Panc1 (cell line): ENCODE measurements at regions not wholly inside any gene's neighbourhood (a gene's known extent, or its start where the extent isn't known, plus 50 kb on each side); places are given as distances from the start of the nearest gene placed in this dataset.

Experiments used
- ATAC-seq: fragments of 200-7000 bp; cut with Tn5 transposase; 2 replicates; pipeline ENCODE4 v1.9.1; 2020; ENCODE audit warnings: mild to moderate bottlenecking, moderate library complexity
- BruUV-seq: library from RNA; stranded (reverse); fragments of 400-500 nt; replicated peaks from 2 replicates; lab custom pipeline; 2021; lab: Mats Ljungman, UMichigan
- CTCF ChIA-PET: fragments of 300-600 bp; sonication (Branson Sonifier 250); formaldehyde crosslinking; loops from one replicate; lab custom pipeline; 2022; ENCODE audit warnings: antibody characterized with exemption; lab: Charles Lee
- POLR2A ChIA-PET: fragments of 300-600 bp; sonication (Branson Sonifier 250); formaldehyde crosslinking; loops from one replicate; lab custom pipeline; 2022; ENCODE audit warnings: antibody characterized with exemption; lab: Charles Lee
- DNase-seq: peaks from one replicate; pipeline ENCODE4 v3.0.0-alpha.2; 2010; ENCODE audit warnings: low read depth, low spot score
- H3K27ac ChIP-seq: 2 replicates; pipeline ENCODE4 v1.5.1; 2011; ENCODE audit warnings: mild to moderate bottlenecking, low read length, inconsistent platforms
- H3K27me3 ChIP-seq: fragments of 200-500 bp; sonication (Bioruptor generic); 2 replicates; pipeline ENCODE4 v1.6.0; 2014; ENCODE audit warnings: low read length, inconsistent platforms; ENCODE audit not compliant: control insufficient read depth, insufficient read depth
- H3K36me3 ChIP-seq: fragments of 200-500 bp; sonication (Bioruptor generic); 2 replicates; pipeline ENCODE4 v1.5.1; 2014; ENCODE audit warnings: inconsistent platforms, mild to moderate bottlenecking, low read length, moderate library complexity; ENCODE audit not compliant: control insufficient read depth, insufficient read depth
- H3K4me1 ChIP-seq: 2 replicates; pipeline ENCODE4 v1.5.1; 2011; ENCODE audit warnings: inconsistent platforms, mild to moderate bottlenecking, low read length, moderate library complexity; ENCODE audit not compliant: control insufficient read depth, insufficient read depth
- H3K4me3 ChIP-seq, 2 experiments: 2 replicates each; pipeline ENCODE4 v1.5.1; 2011 to 2012; ENCODE audit warnings: low read depth in 2 of 2, low read length in 2 of 2, mild to moderate bottlenecking in 2 of 2, inconsistent platforms in 1 of 2, moderate library complexity in 1 of 2
- H3K9me3 ChIP-seq: fragments of 200-500 bp; sonication (Bioruptor generic); 2 replicates; pipeline ENCODE4 v1.5.1; 2014; ENCODE audit warnings: low read depth, mild to moderate bottlenecking, inconsistent platforms, low read length, moderate library complexity; ENCODE audit not compliant: control insufficient read depth, insufficient read depth
- POLR2AphosphoS5 ChIP-seq: IDR thresholded peaks from 2 replicates; pipeline ENCODE4 v1.6.1; 2012; ENCODE audit warnings: mild to moderate bottlenecking, low read depth, low read length, moderate library complexity
- SIN3A ChIP-seq: IDR thresholded peaks from 2 replicates; pipeline ENCODE4 v1.6.1; 2012; ENCODE audit warnings: low read depth, mild to moderate bottlenecking, low read length, moderate library complexity, borderline replicate concordance; ENCODE audit not compliant: insufficient read depth
- TCF7L2 ChIP-seq: IDR thresholded peaks from 2 replicates; pipeline ENCODE4 v1.6.1; 2011; ENCODE audit warnings: mild to moderate bottlenecking, low read depth, low read length, inconsistent platforms
- in situ Hi-C: cut with HindIII; loops from 2 replicates; pipeline ENCODE4 v1.10.0; 2016; ENCODE audit warnings: low sequenced_read_pairs, low pct_unique_long_range_greater_than_20kb
- intact Hi-C: fragments of 100-400 bp; cut with micrococcal nuclease; formaldehyde crosslinking; loops from one replicate; pipeline ENCODE4 v1.10.0; 2022; ENCODE audit not compliant: unreplicated experiment
- TF ChIP-seq, protein P1 (sequence below), 2 experiments: IDR thresholded peaks; 2 replicates each; pipeline ENCODE4 v1.6.1; 2011 to 2012; ENCODE audit warnings: low read depth in 2 of 2, control low read depth in 1 of 2, low read length in 1 of 2, mild to moderate bottlenecking in 1 of 2, moderate library complexity in 1 of 2; ENCODE audit not compliant: insufficient read depth in 1 of 2
- TF ChIP-seq, protein P2 (sequence below): fragments of 450-650 bp; IDR thresholded peaks from 2 replicates; pipeline ENCODE4 v1.5.1; 2017; ENCODE audit warnings: mild to moderate bottlenecking

- TF ChIP-seq TCF7L2 (no peak), POLR2AphosphoS5 (no peak), SIN3A (no peak)
- TF ChIP-seq, protein P1, sequence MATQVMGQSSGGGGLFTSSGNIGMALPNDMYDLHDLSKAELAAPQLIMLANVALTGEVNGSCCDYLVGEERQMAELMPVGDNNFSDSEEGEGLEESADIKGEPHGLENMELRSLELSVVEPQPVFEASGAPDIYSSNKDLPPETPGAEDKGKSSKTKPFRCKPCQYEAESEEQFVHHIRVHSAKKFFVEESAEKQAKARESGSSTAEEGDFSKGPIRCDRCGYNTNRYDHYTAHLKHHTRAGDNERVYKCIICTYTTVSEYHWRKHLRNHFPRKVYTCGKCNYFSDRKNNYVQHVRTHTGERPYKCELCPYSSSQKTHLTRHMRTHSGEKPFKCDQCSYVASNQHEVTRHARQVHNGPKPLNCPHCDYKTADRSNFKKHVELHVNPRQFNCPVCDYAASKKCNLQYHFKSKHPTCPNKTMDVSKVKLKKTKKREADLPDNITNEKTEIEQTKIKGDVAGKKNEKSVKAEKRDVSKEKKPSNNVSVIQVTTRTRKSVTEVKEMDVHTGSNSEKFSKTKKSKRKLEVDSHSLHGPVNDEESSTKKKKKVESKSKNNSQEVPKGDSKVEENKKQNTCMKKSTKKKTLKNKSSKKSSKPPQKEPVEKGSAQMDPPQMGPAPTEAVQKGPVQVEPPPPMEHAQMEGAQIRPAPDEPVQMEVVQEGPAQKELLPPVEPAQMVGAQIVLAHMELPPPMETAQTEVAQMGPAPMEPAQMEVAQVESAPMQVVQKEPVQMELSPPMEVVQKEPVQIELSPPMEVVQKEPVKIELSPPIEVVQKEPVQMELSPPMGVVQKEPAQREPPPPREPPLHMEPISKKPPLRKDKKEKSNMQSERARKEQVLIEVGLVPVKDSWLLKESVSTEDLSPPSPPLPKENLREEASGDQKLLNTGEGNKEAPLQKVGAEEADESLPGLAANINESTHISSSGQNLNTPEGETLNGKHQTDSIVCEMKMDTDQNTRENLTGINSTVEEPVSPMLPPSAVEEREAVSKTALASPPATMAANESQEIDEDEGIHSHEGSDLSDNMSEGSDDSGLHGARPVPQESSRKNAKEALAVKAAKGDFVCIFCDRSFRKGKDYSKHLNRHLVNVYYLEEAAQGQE (IDR thresholded peaks at IDR 0.05; ENCODE audit: insufficient read depth in 1 of 2, low read depth in 2 of 2, low read length in 1 of 2), result no peak
- TF ChIP-seq, protein P2, sequence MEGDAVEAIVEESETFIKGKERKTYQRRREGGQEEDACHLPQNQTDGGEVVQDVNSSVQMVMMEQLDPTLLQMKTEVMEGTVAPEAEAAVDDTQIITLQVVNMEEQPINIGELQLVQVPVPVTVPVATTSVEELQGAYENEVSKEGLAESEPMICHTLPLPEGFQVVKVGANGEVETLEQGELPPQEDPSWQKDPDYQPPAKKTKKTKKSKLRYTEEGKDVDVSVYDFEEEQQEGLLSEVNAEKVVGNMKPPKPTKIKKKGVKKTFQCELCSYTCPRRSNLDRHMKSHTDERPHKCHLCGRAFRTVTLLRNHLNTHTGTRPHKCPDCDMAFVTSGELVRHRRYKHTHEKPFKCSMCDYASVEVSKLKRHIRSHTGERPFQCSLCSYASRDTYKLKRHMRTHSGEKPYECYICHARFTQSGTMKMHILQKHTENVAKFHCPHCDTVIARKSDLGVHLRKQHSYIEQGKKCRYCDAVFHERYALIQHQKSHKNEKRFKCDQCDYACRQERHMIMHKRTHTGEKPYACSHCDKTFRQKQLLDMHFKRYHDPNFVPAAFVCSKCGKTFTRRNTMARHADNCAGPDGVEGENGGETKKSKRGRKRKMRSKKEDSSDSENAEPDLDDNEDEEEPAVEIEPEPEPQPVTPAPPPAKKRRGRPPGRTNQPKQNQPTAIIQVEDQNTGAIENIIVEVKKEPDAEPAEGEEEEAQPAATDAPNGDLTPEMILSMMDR, result no peak
- intact Hi-C loops (loop anchor here (10.0 kb wide), 1 partner anchor 278 kb away; the partner anchor contains the start of genes PLPP6 and SPATA6L), in situ Hi-C loops (no loop called here)
- Histone ChIP-seq H3K4me1 (no peaks in the 10 kb centered on the region), H3K27ac (no peak overlapping the region), H3K36me3 (no peaks in the 10 kb centered on the region), H3K27me3 (no peaks in the 10 kb centered on the region), H3K4me3 (no peak overlapping the region), H3K9me3 (no peaks in the 10 kb centered on the region)
- ATAC-seq (no peak), DNase-seq (no peak)
- no TSS peak for BruUV-seq
- ChIA-PET POLR2A (no interaction called here), CTCF (no interaction called here)
Measured at GRCh38 chr9:4386819-4387218, 87.0 kb upstream of the GLIS3 start.

DNA sequence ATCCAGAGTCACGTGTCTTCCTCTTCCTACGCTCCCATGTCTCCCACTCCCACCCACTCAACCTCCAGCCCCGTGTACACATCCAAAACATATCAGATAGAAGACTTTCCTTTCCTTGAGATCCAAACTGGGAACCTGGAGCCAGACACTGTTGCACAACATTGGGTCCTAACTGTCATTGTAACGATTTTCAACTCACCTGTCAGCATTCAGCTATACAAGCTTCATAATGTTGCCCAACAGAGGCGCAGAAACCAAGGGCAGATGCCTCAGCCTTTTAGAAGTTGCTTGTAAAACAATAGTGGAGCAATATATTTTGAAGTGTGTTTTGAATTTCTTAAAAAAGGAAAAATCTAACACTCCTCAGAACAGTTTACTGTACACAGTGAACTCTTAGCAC lies 84.9 kb upstream of the GLIS3 start:
- Histone ChIP-seq H3K27me3 (no peaks in the 10 kb centered on the region), H3K9me3 (no peaks in the 10 kb centered on the region), H3K36me3 (no peaks in the 10 kb centered on the region), H3K4me3 (no peak overlapping the region), H3K27ac (no peak overlapping the region), H3K4me1 (no peaks in the 10 kb centered on the region)
- ChIA-PET CTCF (no interaction called here), POLR2A (no interaction called here)
- DNase-seq (no peak), ATAC-seq (no peak)
- TF ChIP-seq, protein P1 (IDR thresholded peaks at IDR 0.05; ENCODE audit: insufficient read depth in 1 of 2, low read depth in 2 of 2, low read length in 1 of 2), result no peak
- TF ChIP-seq SIN3A (no peak), TCF7L2 (no peak), POLR2AphosphoS5 (no peak)
- TF ChIP-seq, protein P2, result no peak
- intact Hi-C loops (loop anchor here (5.0 to 10.0 kb wide), 2 partner anchors 163 to 280 kb away; partner anchors contain the start of genes PLPP6 and SPATA6L), in situ Hi-C loops (no loop called here)
- BruUV-seq, result no TSS peak
